HL-60 (cell line): ENCODE measurements at regions not wholly inside any gene's neighbourhood (a gene's known extent, or its start where the extent isn't known, plus 50 kb on each side); places are given as distances from the start of the nearest gene placed in this dataset.

Source experiments
- DNase-seq, 2 experiments: peaks; one replicate each; pipeline ENCODE4 v3.0.0-alpha.2; 2010 to 2020; ENCODE audit warnings: low read depth in 1 of 2, low spot score in 1 of 2
- H3K27ac ChIP-seq: fragments of 250-450 bp; sonication (Bioruptor Pico); replicated peaks from 2 replicates; pipeline ENCODE4 v1.5.1; 2020; ENCODE audit warnings: mild to moderate bottlenecking, moderate library complexity
- H3K27me3 ChIP-seq: fragments of 250-450 bp; sonication (Bioruptor Pico); 2 replicates; pipeline ENCODE4 v1.5.1; 2021; ENCODE audit warnings: mild to moderate bottlenecking, moderate library complexity; ENCODE audit not compliant: insufficient read depth, poor library complexity, severe bottlenecking
- H3K4me3 ChIP-seq: replicated peaks from 2 replicates; pipeline ENCODE4 v1.5.1; 2011; ENCODE audit warnings: mild to moderate bottlenecking, control low read depth, low read length; ENCODE audit not compliant: insufficient read depth
- GABPA ChIP-seq: IDR thresholded peaks from 2 replicates; pipeline ENCODE4 v1.6.1; 2012; ENCODE audit warnings: low read depth
- POLR2AphosphoS5 ChIP-seq: IDR thresholded peaks from 2 replicates; pipeline ENCODE4 v1.6.1; 2012; ENCODE audit warnings: low read depth
- REST ChIP-seq: IDR thresholded peaks from 2 replicates; pipeline ENCODE4 v1.6.1; 2012; ENCODE audit warnings: low read depth; ENCODE audit not compliant: insufficient replicate concordance
- SPI1 ChIP-seq: IDR thresholded peaks from 2 replicates; pipeline ENCODE4 v1.6.1; 2012; ENCODE audit warnings: low read depth, mild to moderate bottlenecking, borderline replicate concordance
- TF ChIP-seq, protein P1 (sequence below): IDR thresholded peaks from one replicate; pipeline ENCODE4 v1.5.1; 2011; ENCODE audit warnings: low read length, control low read depth, inconsistent platforms; ENCODE audit not compliant: insufficient read depth

GRCh38 chr3:180280555-180280954, 243.8 kb upstream of the PEX5L start:
- no peak overlapping the region for H3K4me3 ChIP-seq
- no peak for DNase-seq
- H3K27ac ChIP-seq, result no peak overlapping the region
- TF ChIP-seq SPI1 (no peak), GABPA (no peak), REST (no peak), POLR2AphosphoS5 (no peak)
- TF ChIP-seq, protein P1, sequence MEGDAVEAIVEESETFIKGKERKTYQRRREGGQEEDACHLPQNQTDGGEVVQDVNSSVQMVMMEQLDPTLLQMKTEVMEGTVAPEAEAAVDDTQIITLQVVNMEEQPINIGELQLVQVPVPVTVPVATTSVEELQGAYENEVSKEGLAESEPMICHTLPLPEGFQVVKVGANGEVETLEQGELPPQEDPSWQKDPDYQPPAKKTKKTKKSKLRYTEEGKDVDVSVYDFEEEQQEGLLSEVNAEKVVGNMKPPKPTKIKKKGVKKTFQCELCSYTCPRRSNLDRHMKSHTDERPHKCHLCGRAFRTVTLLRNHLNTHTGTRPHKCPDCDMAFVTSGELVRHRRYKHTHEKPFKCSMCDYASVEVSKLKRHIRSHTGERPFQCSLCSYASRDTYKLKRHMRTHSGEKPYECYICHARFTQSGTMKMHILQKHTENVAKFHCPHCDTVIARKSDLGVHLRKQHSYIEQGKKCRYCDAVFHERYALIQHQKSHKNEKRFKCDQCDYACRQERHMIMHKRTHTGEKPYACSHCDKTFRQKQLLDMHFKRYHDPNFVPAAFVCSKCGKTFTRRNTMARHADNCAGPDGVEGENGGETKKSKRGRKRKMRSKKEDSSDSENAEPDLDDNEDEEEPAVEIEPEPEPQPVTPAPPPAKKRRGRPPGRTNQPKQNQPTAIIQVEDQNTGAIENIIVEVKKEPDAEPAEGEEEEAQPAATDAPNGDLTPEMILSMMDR, result no peak
- no peaks in the 10 kb centered on the region for H3K27me3 ChIP-seq

DNA sequence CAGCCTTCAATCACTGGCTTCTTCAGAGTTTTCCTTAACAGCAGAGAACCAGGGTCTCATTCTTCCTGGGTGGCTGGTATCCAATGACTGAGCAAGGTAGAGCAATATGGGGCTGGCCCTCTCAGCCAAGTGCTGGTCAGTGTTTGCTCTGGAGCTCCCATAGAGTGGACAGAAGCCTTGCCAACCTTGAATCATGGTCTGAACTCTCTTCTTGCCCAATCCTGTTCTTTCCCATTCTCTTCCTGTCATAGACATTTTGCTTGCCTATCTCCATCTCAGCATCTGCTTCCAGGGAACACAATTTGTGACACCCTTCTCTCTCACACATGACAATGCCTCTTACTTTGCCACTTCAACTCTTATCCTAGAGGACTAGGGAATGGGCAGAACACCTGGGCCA, 245.6 kb upstream of the PEX5L start:
- no peaks in the 10 kb centered on the region for H3K27me3 ChIP-seq
- TF ChIP-seq SPI1, result no peak
- TF ChIP-seq GABPA, result no peak
- TF ChIP-seq, protein P1, result no peak
- TF ChIP-seq POLR2AphosphoS5, result no peak
- no peak for TF ChIP-seq REST
- no peak overlapping the region for H3K27ac ChIP-seq
- DNase-seq, result no peak
- no peak overlapping the region for H3K4me3 ChIP-seq

GRCh38 chr3:180283251-180283650, 246.5 kb upstream of the PEX5L start:
- no peak for TF ChIP-seq SPI1
- no peak for TF ChIP-seq REST
- TF ChIP-seq GABPA, result no peak
- TF ChIP-seq, protein P1, result no peak
- no peak for TF ChIP-seq POLR2AphosphoS5
- no peak for DNase-seq
- H3K27me3 ChIP-seq, result no peaks in the 10 kb centered on the region
- H3K4me3 ChIP-seq, result no peak overlapping the region
- no peak overlapping the region for H3K27ac ChIP-seq
